ENCODE measurements at regions not wholly inside any gene's neighbourhood (a gene's known extent, or its start where the extent isn't known, plus 50 kb on each side); places are given as distances from the start of the nearest gene placed in this dataset.

DNA sequence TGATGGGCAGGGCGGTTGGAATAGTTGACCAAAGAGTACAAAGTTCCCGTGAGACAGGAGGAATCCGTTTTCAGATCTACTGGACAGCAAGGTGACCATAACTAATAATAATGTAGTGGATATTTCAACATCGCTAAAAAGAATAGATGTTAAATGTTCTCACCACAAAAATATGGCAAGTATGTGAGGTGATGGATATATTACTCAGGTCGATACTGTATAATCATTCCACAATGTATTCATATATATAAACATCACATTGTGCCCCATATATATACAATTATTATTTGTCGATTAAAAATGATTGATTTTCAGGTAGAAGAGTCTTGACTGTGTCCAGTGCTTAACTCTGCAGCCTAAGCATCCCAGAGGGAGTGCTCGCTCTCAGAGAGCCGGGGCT is 141.6 kb upstream of the TENM3 start:
- TF ChIP-seq, protein P1, sequence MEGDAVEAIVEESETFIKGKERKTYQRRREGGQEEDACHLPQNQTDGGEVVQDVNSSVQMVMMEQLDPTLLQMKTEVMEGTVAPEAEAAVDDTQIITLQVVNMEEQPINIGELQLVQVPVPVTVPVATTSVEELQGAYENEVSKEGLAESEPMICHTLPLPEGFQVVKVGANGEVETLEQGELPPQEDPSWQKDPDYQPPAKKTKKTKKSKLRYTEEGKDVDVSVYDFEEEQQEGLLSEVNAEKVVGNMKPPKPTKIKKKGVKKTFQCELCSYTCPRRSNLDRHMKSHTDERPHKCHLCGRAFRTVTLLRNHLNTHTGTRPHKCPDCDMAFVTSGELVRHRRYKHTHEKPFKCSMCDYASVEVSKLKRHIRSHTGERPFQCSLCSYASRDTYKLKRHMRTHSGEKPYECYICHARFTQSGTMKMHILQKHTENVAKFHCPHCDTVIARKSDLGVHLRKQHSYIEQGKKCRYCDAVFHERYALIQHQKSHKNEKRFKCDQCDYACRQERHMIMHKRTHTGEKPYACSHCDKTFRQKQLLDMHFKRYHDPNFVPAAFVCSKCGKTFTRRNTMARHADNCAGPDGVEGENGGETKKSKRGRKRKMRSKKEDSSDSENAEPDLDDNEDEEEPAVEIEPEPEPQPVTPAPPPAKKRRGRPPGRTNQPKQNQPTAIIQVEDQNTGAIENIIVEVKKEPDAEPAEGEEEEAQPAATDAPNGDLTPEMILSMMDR (IDR thresholded peaks at IDR 0.05; ENCODE audit: insufficient read depth, low read depth, low read length), result no peak
- TF ChIP-seq EZH2 (IDR thresholded peaks at IDR 0.05; ENCODE audit: insufficient read depth, low read length), result no peak
